ENCODE measurements at regions not wholly inside any gene's neighbourhood (a gene's known extent, or its start where the extent isn't known, plus 50 kb on each side); places are given as distances from the start of the nearest gene placed in this dataset.
"Not testable (repeated sequence)": the region's sequence is repeated elsewhere in the genome, so short reads cannot be mapped to it uniquely, and the experiment has no call there.

- not testable (repeated sequence) for TF ChIP-seq POLR2A, CTCF (IDR thresholded peaks at IDR 0.05)
Measured at GRCh38 chr3:67072640-67073039, 74.5 kb downstream of the KBTBD8 start.

Measured in lower leg skin (tissue), 3 donors.